ENCODE measurements at regions not wholly inside any gene's neighbourhood (a gene's known extent, or its start where the extent isn't known, plus 50 kb on each side); places are given as distances from the start of the nearest gene placed in this dataset.

DNA sequence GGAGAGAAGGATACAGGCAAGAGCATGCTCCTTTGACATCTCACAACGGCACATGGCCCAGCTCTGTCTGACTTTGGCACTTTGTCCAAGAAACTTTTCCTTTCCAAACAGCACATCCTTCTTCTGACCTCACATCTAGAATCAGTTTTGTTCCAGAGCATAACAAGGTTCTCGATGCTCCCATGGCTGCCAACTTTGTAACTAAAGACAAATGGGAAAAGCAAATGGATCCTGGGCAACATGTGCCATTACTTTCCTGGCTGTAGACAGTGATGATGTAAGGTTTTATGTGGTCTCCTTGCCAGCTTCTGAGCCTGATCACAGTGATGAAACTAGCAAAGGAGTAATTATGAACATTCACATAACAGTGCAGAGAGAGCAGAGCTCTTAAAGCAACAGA lies 171.8 kb upstream of the C1orf87 start:
- no peak for DNase-seq
- Histone ChIP-seq H3K36me3 (no peaks in the 10 kb centered on the region), H3K4me3 (replicated peaks in 1 of 3) (no peak overlapping the region), H3K27me3 (no peaks in the 10 kb centered on the region), H3K9me3 (no peaks in the 10 kb centered on the region), H3K27ac (no peak overlapping the region), H3K4me1 (no peaks in the 10 kb centered on the region)
- intact Hi-C loops (cut with DNase I), result no loop called here
- no peak for TF ChIP-seq POLR2A (IDR thresholded peaks at IDR 0.05)
- TF ChIP-seq, protein P1, sequence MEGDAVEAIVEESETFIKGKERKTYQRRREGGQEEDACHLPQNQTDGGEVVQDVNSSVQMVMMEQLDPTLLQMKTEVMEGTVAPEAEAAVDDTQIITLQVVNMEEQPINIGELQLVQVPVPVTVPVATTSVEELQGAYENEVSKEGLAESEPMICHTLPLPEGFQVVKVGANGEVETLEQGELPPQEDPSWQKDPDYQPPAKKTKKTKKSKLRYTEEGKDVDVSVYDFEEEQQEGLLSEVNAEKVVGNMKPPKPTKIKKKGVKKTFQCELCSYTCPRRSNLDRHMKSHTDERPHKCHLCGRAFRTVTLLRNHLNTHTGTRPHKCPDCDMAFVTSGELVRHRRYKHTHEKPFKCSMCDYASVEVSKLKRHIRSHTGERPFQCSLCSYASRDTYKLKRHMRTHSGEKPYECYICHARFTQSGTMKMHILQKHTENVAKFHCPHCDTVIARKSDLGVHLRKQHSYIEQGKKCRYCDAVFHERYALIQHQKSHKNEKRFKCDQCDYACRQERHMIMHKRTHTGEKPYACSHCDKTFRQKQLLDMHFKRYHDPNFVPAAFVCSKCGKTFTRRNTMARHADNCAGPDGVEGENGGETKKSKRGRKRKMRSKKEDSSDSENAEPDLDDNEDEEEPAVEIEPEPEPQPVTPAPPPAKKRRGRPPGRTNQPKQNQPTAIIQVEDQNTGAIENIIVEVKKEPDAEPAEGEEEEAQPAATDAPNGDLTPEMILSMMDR (IDR thresholded peaks at IDR 0.05), result no peak
- WGBS, 2 donors, result 71 to 88% methylated on average over 2 of the region's 2 CpGs

- no peak for DNase-seq
- Histone ChIP-seq H3K9me3 (no peaks in the 10 kb centered on the region), H3K4me3 (replicated peaks in 1 of 3) (no peak overlapping the region), H3K27me3 (no peaks in the 10 kb centered on the region), H3K4me1 (no peaks in the 10 kb centered on the region), H3K27ac (no peak overlapping the region), H3K36me3 (no peaks in the 10 kb centered on the region)
- intact Hi-C loops (cut with DNase I), result no loop called here
- no peak for TF ChIP-seq POLR2A (IDR thresholded peaks at IDR 0.05)
- TF ChIP-seq, protein P1 (IDR thresholded peaks at IDR 0.05), result no peak
Observed at GRCh38 chr1:60244906-60245305, 171.3 kb upstream of the C1orf87 start.

GRCh38 chr1:60235275-60235674 lies 161.7 kb upstream of the C1orf87 start:
- DNase-seq, result no peak
- Histone ChIP-seq H3K4me1 (no peaks in the 10 kb centered on the region), H3K9me3 (no peaks in the 10 kb centered on the region), H3K27me3 (no peaks in the 10 kb centered on the region), H3K27ac (no peak overlapping the region), H3K4me3 (replicated peaks in 1 of 3) (no peak overlapping the region), H3K36me3 (no peaks in the 10 kb centered on the region)
- WGBS, 2 donors, result 71 to 87% methylated on average over 2 of the region's 2 CpGs
- TF ChIP-seq, protein P1 (IDR thresholded peaks at IDR 0.05), result no peak
- no peak for TF ChIP-seq POLR2A (IDR thresholded peaks at IDR 0.05)
- intact Hi-C loops (cut with DNase I), result no loop called here

DNA sequence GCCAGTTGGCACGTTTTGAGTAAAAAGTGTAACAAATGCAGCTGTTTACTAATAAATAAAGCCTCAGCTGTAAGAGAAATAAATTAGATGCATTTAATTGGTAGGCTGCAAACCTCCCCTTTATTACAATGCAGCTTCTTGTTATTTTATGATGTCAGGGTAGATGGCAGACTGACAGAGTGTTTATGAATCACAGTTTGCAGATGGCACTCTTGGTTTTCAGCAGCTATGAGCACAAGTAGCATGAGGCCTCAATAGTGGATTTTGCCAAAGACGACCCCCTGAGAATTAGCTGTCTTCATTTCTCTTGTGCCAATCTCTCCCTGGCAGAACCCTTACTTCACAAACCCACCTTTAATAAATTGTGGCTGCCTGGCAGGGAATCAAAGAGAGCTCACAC lies 161.2 kb upstream of the C1orf87 start:
- no peaks in the 10 kb centered on the region for H3K27me3 ChIP-seq
- no peak overlapping the region for H3K4me3 ChIP-seq (replicated peaks in 1 of 3)
- H3K27ac ChIP-seq, result no peak overlapping the region
- intact Hi-C loops (cut with DNase I), result no loop called here
- no peaks in the 10 kb centered on the region for H3K9me3 ChIP-seq
- no peak for DNase-seq
- 70 to 74% methylated on average over 2 of the region's 2 CpGs for WGBS, 2 donors
- H3K4me1 ChIP-seq, result no peaks in the 10 kb centered on the region
- H3K36me3 ChIP-seq, result no peaks in the 10 kb centered on the region
- TF ChIP-seq, protein P1 (IDR thresholded peaks at IDR 0.05), result no peak
- TF ChIP-seq POLR2A (IDR thresholded peaks at IDR 0.05), result no peak

GRCh38 chr1:60229821-60230220 lies 156.3 kb upstream of the C1orf87 start:
- intact Hi-C loops (cut with DNase I), result no loop called here
- H3K4me1 ChIP-seq, result no peaks in the 10 kb centered on the region
- H3K9me3 ChIP-seq, result no peaks in the 10 kb centered on the region
- H3K4me3 ChIP-seq (replicated peaks in 1 of 3), result no peak overlapping the region
- DNase-seq, result no peak
- no peak for TF ChIP-seq POLR2A (IDR thresholded peaks at IDR 0.05)
- TF ChIP-seq, protein P1 (IDR thresholded peaks at IDR 0.05), result no peak
- H3K27me3 ChIP-seq, result no peaks in the 10 kb centered on the region
- H3K36me3 ChIP-seq, result no peaks in the 10 kb centered on the region
- H3K27ac ChIP-seq, result no peak overlapping the region

Measured in thyroid gland (tissue), 4 donors.